Astrocyte (in vitro differentiated cells and primary cell): ENCODE measurements at regions not wholly inside any gene's neighbourhood (a gene's known extent, or its start where the extent isn't known, plus 50 kb on each side); places are given as distances from the start of the nearest gene placed in this dataset.

Experiments
- DNase-seq: peaks from one replicate; pipeline ENCODE4 v3.0.0-alpha.2; 2010; ENCODE audit warnings: low read depth
- FAIRE-seq: peaks from 2 replicates; lab custom pipeline; 2011; peaks lifted over from hg19 to GRCh38; lab: Jason Lieb, UNC
- H2AFZ ChIP-seq: 2 replicates; pipeline ENCODE4 v1.6.0; 2012; ENCODE audit warnings: low read depth, low read length, inconsistent platforms
- H3K27ac ChIP-seq: 2 replicates; pipeline ENCODE4 v1.5.1; 2011; ENCODE audit warnings: low read depth, low read length, inconsistent platforms
- H3K27me3 ChIP-seq: 2 replicates; pipeline ENCODE4 v1.6.0; 2011; ENCODE audit warnings: low read length, inconsistent platforms; ENCODE audit not compliant: insufficient read depth
- H3K36me3 ChIP-seq: 2 replicates; pipeline ENCODE4 v1.5.1; 2011; ENCODE audit warnings: low read length, inconsistent platforms; ENCODE audit not compliant: insufficient read depth
- H3K4me1 ChIP-seq: 2 replicates; pipeline ENCODE4 v1.5.1; 2011; ENCODE audit warnings: low read length, inconsistent platforms; ENCODE audit not compliant: insufficient read depth
- H3K4me2 ChIP-seq: 2 replicates; pipeline ENCODE4 v1.6.0; 2012; ENCODE audit warnings: low read length, inconsistent platforms
- H3K4me3 ChIP-seq: 2 replicates; pipeline ENCODE4 v1.5.1; 2011; ENCODE audit warnings: low read depth, mild to moderate bottlenecking, low read length, inconsistent platforms; ENCODE audit not compliant: insufficient read depth
- H3K79me2 ChIP-seq: 2 replicates; pipeline ENCODE4 v1.6.0; 2012; ENCODE audit warnings: mild to moderate bottlenecking, low read length, inconsistent platforms; ENCODE audit not compliant: insufficient read depth
- H3K9ac ChIP-seq: 2 replicates; pipeline ENCODE4 v1.6.0; 2012; ENCODE audit warnings: mild to moderate bottlenecking, low read length, inconsistent platforms
- H3K9me3 ChIP-seq: 2 replicates; pipeline ENCODE4 v1.5.1; 2012; ENCODE audit warnings: low read depth, mild to moderate bottlenecking, low read length, inconsistent platforms; ENCODE audit not compliant: insufficient read depth
- H4K20me1 ChIP-seq: 2 replicates; pipeline ENCODE4 v1.6.0; 2012; ENCODE audit warnings: low read length, inconsistent platforms; ENCODE audit not compliant: insufficient read depth
- H3K27ac Mint-ChIP-seq: one replicate; pipeline ENCODE4 v1.8.0; 2021; ENCODE audit warnings: mild to moderate bottlenecking, mixed read lengths; ENCODE audit not compliant: unreplicated experiment
- H3K27me3 Mint-ChIP-seq: one replicate; pipeline ENCODE4 v1.8.0; 2021; ENCODE audit warnings: low read depth, mixed read lengths; ENCODE audit not compliant: unreplicated experiment
- H3K36me3 Mint-ChIP-seq: one replicate; pipeline ENCODE4 v1.8.0; 2021; ENCODE audit warnings: low read depth, mixed read lengths; ENCODE audit not compliant: unreplicated experiment
- H3K4me1 Mint-ChIP-seq: one replicate; pipeline ENCODE4 v1.8.0; 2021; ENCODE audit warnings: low read depth, mixed read lengths; ENCODE audit not compliant: unreplicated experiment
- H3K4me3 Mint-ChIP-seq: one replicate; pipeline ENCODE4 v1.8.0; 2021; ENCODE audit warnings: mild to moderate bottlenecking, moderate library complexity, mixed read lengths; ENCODE audit not compliant: unreplicated experiment
- H3K9me3 Mint-ChIP-seq: one replicate; pipeline ENCODE4 v1.8.0; 2021; ENCODE audit warnings: mild to moderate bottlenecking, mixed read lengths; ENCODE audit not compliant: unreplicated experiment
- EZH2 ChIP-seq: IDR thresholded peaks from 2 replicates; pipeline ENCODE4 v1.6.1; 2012; ENCODE audit warnings: mild to moderate bottlenecking, low read length, inconsistent platforms; ENCODE audit not compliant: insufficient read depth
- TF ChIP-seq, protein P1 (sequence below): IDR thresholded peaks from 2 replicates; pipeline ENCODE4 v1.5.1; 2011; ENCODE audit warnings: low read depth, mild to moderate bottlenecking, inconsistent platforms, low read length, moderate library complexity; ENCODE audit not compliant: insufficient read depth

DNA sequence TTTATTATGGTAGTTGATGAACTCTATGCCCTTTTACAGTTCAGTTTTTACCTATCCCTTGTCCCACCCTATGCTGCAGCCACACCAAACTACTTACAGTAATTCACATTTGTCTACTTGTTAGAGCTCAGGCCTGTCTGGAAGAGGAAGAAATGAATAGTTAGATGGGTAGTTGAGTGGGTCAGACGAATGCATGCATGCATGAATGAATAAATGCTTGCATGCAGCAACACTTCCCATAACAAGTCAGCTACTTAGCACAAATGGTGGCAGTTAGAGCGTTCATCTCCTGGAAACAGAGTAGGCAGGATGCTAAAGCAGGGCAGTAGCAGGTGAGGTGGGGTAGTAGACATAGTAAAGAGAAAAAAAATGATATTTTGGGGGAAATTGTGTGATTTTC is 322.3 kb downstream of the NDFIP2 start:
- Histone ChIP-seq H3K79me2 (no peaks in the 10 kb centered on the region), H3K9ac (no peak overlapping the region), H3K4me3 (no peak overlapping the region), H3K4me1 (no peaks in the 10 kb centered on the region), H4K20me1 (no peaks in the 10 kb centered on the region), H3K9me3 (peaks cover 3% of the 10 kb centered on the region), H2AFZ (no peak overlapping the region), H3K27ac (no peak overlapping the region), H3K27me3 (no peaks in the 10 kb centered on the region), H3K36me3 (no peaks in the 10 kb centered on the region), H3K4me2 (no peak overlapping the region)
- H3K9me3 Mint-ChIP-seq, result peaks cover 2% of the 10 kb centered on the region
- H3K27me3 Mint-ChIP-seq, result no peaks in the 10 kb centered on the region
- TF ChIP-seq, protein P1, sequence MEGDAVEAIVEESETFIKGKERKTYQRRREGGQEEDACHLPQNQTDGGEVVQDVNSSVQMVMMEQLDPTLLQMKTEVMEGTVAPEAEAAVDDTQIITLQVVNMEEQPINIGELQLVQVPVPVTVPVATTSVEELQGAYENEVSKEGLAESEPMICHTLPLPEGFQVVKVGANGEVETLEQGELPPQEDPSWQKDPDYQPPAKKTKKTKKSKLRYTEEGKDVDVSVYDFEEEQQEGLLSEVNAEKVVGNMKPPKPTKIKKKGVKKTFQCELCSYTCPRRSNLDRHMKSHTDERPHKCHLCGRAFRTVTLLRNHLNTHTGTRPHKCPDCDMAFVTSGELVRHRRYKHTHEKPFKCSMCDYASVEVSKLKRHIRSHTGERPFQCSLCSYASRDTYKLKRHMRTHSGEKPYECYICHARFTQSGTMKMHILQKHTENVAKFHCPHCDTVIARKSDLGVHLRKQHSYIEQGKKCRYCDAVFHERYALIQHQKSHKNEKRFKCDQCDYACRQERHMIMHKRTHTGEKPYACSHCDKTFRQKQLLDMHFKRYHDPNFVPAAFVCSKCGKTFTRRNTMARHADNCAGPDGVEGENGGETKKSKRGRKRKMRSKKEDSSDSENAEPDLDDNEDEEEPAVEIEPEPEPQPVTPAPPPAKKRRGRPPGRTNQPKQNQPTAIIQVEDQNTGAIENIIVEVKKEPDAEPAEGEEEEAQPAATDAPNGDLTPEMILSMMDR, result no peak
- no peak for TF ChIP-seq EZH2
- H3K27ac Mint-ChIP-seq, result no peak overlapping the region
- H3K4me3 Mint-ChIP-seq, result no peak overlapping the region
- DNase-seq, result no peak
- H3K4me1 Mint-ChIP-seq, result peaks cover 10% of the 10 kb centered on the region
- H3K36me3 Mint-ChIP-seq, result no peaks in the 10 kb centered on the region
- FAIRE-seq, result no peak

DNA sequence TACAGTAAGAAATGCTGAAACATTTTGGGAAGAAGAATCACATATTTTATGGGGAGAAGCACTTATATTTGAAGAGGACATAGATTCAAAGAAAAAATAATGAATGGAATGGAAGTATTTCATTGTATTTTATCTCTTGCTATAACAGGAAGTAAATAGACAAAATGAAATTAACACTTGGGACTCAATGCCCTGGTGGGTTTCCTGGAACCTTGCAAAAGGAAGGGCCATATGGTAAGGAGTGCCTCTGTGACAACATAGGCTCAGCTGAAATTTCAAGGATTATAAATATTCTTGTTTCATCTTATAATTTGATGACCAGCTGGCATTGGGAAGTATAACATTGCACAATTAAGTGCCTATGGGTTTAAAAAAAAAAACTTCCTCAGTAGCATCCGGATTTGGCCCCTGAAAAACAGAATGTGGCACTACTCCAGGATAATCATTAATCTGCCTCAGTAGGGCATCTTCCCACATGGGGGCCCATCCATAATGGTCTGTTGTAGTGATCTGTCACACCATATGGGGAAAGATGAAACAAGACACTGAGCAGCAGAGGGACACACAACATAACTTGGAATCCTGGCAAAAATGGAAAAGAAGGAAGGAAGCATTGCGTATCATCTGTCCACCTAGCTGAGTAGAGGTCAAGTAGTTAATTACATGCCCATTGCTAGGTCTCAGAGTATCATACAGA is 321.6 kb downstream of the NDFIP2 start:
- Mint-ChIP-seq H3K4me3 (no peak overlapping the region), H3K9me3 (no peaks in the 10 kb centered on the region), H3K4me1 (peaks cover 10% of the 10 kb centered on the region), H3K36me3 (no peaks in the 10 kb centered on the region), H3K27ac (no peak overlapping the region), H3K27me3 (no peaks in the 10 kb centered on the region)
- H3K9me3 ChIP-seq, result peaks cover 3% of the 10 kb centered on the region
- H3K27ac ChIP-seq, result no peak overlapping the region
- no peaks in the 10 kb centered on the region for H4K20me1 ChIP-seq
- FAIRE-seq (peak; percentile 17), DNase-seq (no peak)
- no peak overlapping the region for H3K4me3 ChIP-seq
- H3K27me3 ChIP-seq, result no peaks in the 10 kb centered on the region
- H3K36me3 ChIP-seq, result no peaks in the 10 kb centered on the region
- H3K4me2 ChIP-seq, result no peak overlapping the region
- H2AFZ ChIP-seq, result no peak overlapping the region
- H3K9ac ChIP-seq, result no peak overlapping the region
- no peaks in the 10 kb centered on the region for H3K79me2 ChIP-seq
- TF ChIP-seq EZH2, result no peak
- TF ChIP-seq, protein P1, result no peak
- no peaks in the 10 kb centered on the region for H3K4me1 ChIP-seq

DNA sequence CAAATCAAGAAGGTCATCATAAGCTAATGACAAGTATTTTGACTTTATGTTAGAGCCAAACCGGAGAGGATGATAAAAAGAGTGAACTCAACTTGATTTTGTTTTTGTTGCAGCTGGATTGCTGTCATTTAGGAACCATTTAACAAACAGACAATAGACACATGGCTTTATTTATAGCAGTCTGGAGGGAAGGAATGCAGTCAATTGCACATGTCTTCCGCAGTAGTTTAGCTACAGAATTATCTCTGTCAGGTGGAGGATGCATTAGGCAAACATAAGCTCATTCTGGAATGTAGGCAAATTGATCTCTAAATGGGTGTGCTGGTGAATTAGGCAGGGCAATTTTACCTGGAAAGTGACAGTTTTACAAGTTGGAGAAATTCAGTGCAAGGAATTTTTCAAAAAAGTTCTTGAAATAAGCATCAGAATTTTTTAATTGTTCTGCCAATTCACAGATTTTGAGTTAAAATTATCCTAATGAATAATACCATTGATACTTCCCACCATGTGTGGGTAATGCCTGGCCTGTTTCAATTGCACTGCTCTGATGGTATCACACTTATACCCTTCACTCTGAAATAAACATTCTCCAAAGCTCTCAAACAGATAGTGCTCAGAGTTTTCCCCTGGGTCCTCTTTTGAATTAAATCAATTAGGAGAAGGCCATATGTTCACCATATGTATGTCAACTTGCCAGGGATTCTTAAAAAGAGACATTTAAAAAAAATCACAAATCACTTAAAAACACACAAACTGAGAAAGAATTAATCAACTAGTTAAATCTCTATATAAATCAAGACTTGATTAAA is 318.3 kb downstream of the NDFIP2 start:
- Histone ChIP-seq H3K4me2 (no peak overlapping the region), H3K9me3 (no peaks in the 10 kb centered on the region), H3K4me1 (no peaks in the 10 kb centered on the region), H3K4me3 (no peak overlapping the region), H3K9ac (no peak overlapping the region), H2AFZ (no peak overlapping the region), H3K79me2 (no peaks in the 10 kb centered on the region), H3K27ac (no peak overlapping the region), H3K27me3 (no peaks in the 10 kb centered on the region), H3K36me3 (no peaks in the 10 kb centered on the region), H4K20me1 (no peaks in the 10 kb centered on the region)
- Mint-ChIP-seq H3K4me1 (peaks cover 7% of the 10 kb centered on the region), H3K27ac (no peak overlapping the region), H3K27me3 (no peaks in the 10 kb centered on the region), H3K4me3 (no peak overlapping the region), H3K36me3 (no peaks in the 10 kb centered on the region), H3K9me3 (no peaks in the 10 kb centered on the region)
- FAIRE-seq (no peak), DNase-seq (no peak)
- TF ChIP-seq, protein P1, result no peak
- TF ChIP-seq EZH2, result no peak
